Neuronal stem cell (in vitro differentiated cells): ENCODE measurements at regions not wholly inside any gene's neighbourhood (a gene's known extent, or its start where the extent isn't known, plus 50 kb on each side); places are given as distances from the start of the nearest gene placed in this dataset.

ENCODE experiments used
- DNase-seq: peaks from one replicate; pipeline ENCODE4 v3.0.0-alpha.2; 2013; ENCODE audit warnings: low spot score
- H2AFZ ChIP-seq: one replicate; pipeline ENCODE4 v1.6.1; 2013; ENCODE audit warnings: mild to moderate bottlenecking, low read length, inconsistent platforms
- H2AK5ac ChIP-seq: 2 replicates; pipeline ENCODE4 v1.6.1; 2013; ENCODE audit warnings: low read depth, mild to moderate bottlenecking, inconsistent platforms, low read length, moderate library complexity, mixed read lengths
- H2BK120ac ChIP-seq: 2 replicates; pipeline ENCODE4 v1.6.1; 2013; ENCODE audit warnings: low read depth, mild to moderate bottlenecking, inconsistent platforms, low read length, moderate library complexity, mixed read lengths
- H2BK12ac ChIP-seq: one replicate; pipeline ENCODE4 v1.6.1; 2013; ENCODE audit warnings: low read length, inconsistent platforms
- H2BK15ac ChIP-seq: 2 replicates; pipeline ENCODE4 v1.6.1; 2013; ENCODE audit warnings: mild to moderate bottlenecking, low read length, inconsistent platforms, mixed read lengths
- H2BK5ac ChIP-seq: one replicate; pipeline ENCODE4 v1.6.1; 2013; ENCODE audit warnings: inconsistent platforms, mild to moderate bottlenecking, low read length, moderate library complexity
- H3K14ac ChIP-seq: one replicate; pipeline ENCODE4 v1.6.1; 2013; ENCODE audit warnings: low read length, inconsistent platforms
- H3K18ac ChIP-seq: 2 replicates; pipeline ENCODE4 v1.6.1; 2013; ENCODE audit warnings: low read length, inconsistent platforms
- H3K23ac ChIP-seq: 2 replicates; pipeline ENCODE4 v1.6.1; 2013; ENCODE audit warnings: low read depth, mild to moderate bottlenecking, mixed read lengths, low read length, inconsistent platforms; ENCODE audit not compliant: poor library complexity
- H3K27ac ChIP-seq: replicated peaks from 3 replicates; pipeline ENCODE4 v1.5.1; 2013; ENCODE audit warnings: low read length, inconsistent platforms
- H3K27me3 ChIP-seq, 3 experiments: 2 replicates each; pipeline ENCODE4 v1.6.1; 2013; ENCODE audit warnings: low read length in 3 of 3, mild to moderate bottlenecking in 2 of 3, inconsistent platforms in 1 of 3, low read depth in 1 of 3, mixed read lengths in 1 of 3, moderate library complexity in 1 of 3; ENCODE audit not compliant: control insufficient read depth in 3 of 3, insufficient read depth in 3 of 3
- H3K36me3 ChIP-seq, 2 donors: replicated peaks in 1 of 2; 2 replicates each; pipeline ENCODE4 v1.6.1; 2013; ENCODE audit warnings: low read length in 2 of 2; ENCODE audit not compliant: control insufficient read depth in 2 of 2, insufficient read depth in 2 of 2
- H3K4ac ChIP-seq: 2 replicates; pipeline ENCODE4 v1.6.1; 2013; ENCODE audit warnings: inconsistent platforms, mild to moderate bottlenecking, low read length, moderate library complexity
- H3K4me1 ChIP-seq, 2 donors: 1 replicate in 1 of 2; 2 replicates in 1 of 2; pipeline ENCODE4 v1.6.1; 2013; ENCODE audit warnings: low read length in 2 of 2, low read depth in 1 of 2; ENCODE audit not compliant: control insufficient read depth in 2 of 2, insufficient read depth in 1 of 2
- H3K4me2 ChIP-seq: one replicate; pipeline ENCODE4 v1.6.1; 2013; ENCODE audit warnings: mild to moderate bottlenecking, low read length, inconsistent platforms; ENCODE audit not compliant: insufficient read depth, poor library complexity, severe bottlenecking
- H3K4me3 ChIP-seq, 2 donors: 2 replicates each; pipeline ENCODE4 v1.5.1; 2013; ENCODE audit warnings: low read length in 2 of 2, mild to moderate bottlenecking in 2 of 2, inconsistent platforms in 1 of 2, moderate library complexity in 1 of 2
- H3K79me1 ChIP-seq: one replicate; pipeline ENCODE4 v1.6.1; 2013; ENCODE audit warnings: low read depth, mild to moderate bottlenecking, inconsistent platforms, low read length, moderate library complexity
- H3K9ac ChIP-seq: one replicate; pipeline ENCODE4 v1.6.1; 2013; ENCODE audit warnings: mild to moderate bottlenecking, low read depth, low read length, inconsistent platforms; ENCODE audit not compliant: poor library complexity
- H3K9me3 ChIP-seq, 2 donors: replicated peaks in 1 of 2; 2 replicates each; pipeline versions ENCODE3 to v1.6.1; 2013; ENCODE audit warnings: low read length in 2 of 2, mild to moderate bottlenecking in 2 of 2, inconsistent platforms in 1 of 2, low read depth in 1 of 2, mixed read lengths in 1 of 2, moderate library complexity in 1 of 2; ENCODE audit not compliant: control insufficient read depth in 2 of 2, insufficient read depth in 1 of 2
- H4K8ac ChIP-seq: one replicate; pipeline ENCODE4 v1.6.1; 2013; ENCODE audit warnings: low read depth, mild to moderate bottlenecking, inconsistent platforms, low read length, moderate library complexity
- H4K91ac ChIP-seq: one replicate; pipeline ENCODE4 v1.6.1; 2013; ENCODE audit warnings: low read length, low read depth, mild to moderate bottlenecking, inconsistent platforms; ENCODE audit not compliant: poor library complexity
- WGBS, 2 donors: extraction: QIAGEN DNeasy Blood & Tissue Kit; methylation state at CpG; one replicate each; pipeline ENCODE4 v1.1.7; 2013; ENCODE audit warnings: missing lambda C conversion rate in 2 of 2, mixed read lengths in 1 of 2; ENCODE audit not compliant: insufficient read length in 2 of 2, insufficient replicate concordance in 1 of 2; ENCODE audit errors: extremely low coverage in 2 of 2; 5-methylcytosine and 5-hydroxymethylcytosine counted together

DNA sequence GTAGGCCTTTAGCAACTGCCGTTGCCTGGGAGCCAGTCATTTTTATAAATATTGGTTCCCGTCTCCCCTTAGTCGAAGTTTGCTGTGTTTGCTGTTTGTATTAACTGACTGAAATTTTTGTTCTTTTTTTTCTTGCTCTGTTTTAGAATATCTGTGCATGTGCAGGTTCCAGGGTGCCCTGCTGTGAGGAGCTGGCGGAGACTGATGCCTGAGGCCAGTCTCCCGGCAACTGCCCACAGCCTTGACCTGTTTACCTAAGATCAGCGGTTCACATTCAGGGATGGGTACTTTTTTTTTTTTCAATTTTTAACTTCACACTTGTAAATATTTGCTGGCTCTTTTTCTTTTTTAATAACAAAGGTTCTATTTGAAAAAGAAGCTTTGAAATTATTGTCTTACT is 262.6 kb upstream of the ADAMTS16 start:
- WGBS, 2 donors: no CpG with 5 or more reads among the region's 6 CpGs
- no peak overlapping the region for H3K9ac ChIP-seq
- no peak for DNase-seq

DNA sequence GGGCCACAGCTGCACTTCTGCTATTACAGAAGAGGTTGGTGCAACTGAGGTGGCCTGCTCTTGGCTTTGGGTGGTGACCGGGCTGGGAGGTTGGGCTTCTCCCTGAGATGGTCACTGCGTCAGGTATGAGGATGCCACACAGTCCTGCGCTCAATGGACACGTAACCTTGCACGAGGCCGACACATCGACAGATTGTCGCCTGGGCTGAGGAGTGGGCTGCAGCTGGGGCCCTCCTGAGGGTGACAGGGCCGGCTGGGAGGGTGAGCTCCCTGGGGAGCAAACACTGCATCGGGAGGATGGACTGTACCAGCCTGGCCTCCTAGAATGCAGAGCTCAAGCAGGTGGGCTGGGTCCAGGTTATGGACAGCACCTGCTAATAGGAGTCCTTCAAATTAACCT is 261.1 kb upstream of the ADAMTS16 start:
- Histone ChIP-seq H2BK15ac (peak overlapping the region; percentile 19), H3K4me2 (no peak overlapping the region), H2BK12ac (peak overlapping the region; percentile 8), H3K18ac (no peak overlapping the region), H2AK5ac (no peak overlapping the region), H3K9me3 (no peaks in the 10 kb centered on the region), H3K4me1 (peaks cover 0 to 9% of the 10 kb centered on the region in 2 donors), H3K4me3 (no peak overlapping the region), H2BK120ac (no peak overlapping the region), H3K9ac (peak overlapping the region; percentile 44), H3K27ac (no peak overlapping the region), H3K4ac (no peak overlapping the region), H3K14ac (no peak overlapping the region), H3K27me3 (no peaks in the 10 kb centered on the region), H2BK5ac (no peak overlapping the region), H3K23ac (no peak overlapping the region), H2AFZ (no peak overlapping the region), H3K79me1 (no peaks in the 10 kb centered on the region), H4K91ac (no peak overlapping the region), H3K36me3 (no peaks in the 10 kb centered on the region), H4K8ac (no peak overlapping the region)
- no CpG with 5 or more reads among the region's 10 CpGs for WGBS, 2 donors
- DNase-seq: no peak

More for the DNA sequence above, 262.6 kb upstream of the ADAMTS16 start:
- Histone ChIP-seq H3K18ac (no peak overlapping the region), H3K4me3 (no peak overlapping the region), H2BK120ac (no peak overlapping the region), H3K79me1 (no peaks in the 10 kb centered on the region), H2BK5ac (no peak overlapping the region), H2AK5ac (no peak overlapping the region), H3K4me2 (no peak overlapping the region), H3K9me3 (no peaks in the 10 kb centered on the region), H2BK15ac (no peak overlapping the region), H2AFZ (no peak overlapping the region), H3K27ac (no peak overlapping the region), H3K36me3 (no peaks in the 10 kb centered on the region), H3K4ac (no peak overlapping the region), H3K14ac (no peak overlapping the region), H3K4me1 (peaks cover 0 to 9% of the 10 kb centered on the region in 2 donors), H4K91ac (no peak overlapping the region), H2BK12ac (no peak overlapping the region), H4K8ac (no peak overlapping the region), H3K27me3 (no peaks in the 10 kb centered on the region), H3K23ac (no peak overlapping the region)

DNA sequence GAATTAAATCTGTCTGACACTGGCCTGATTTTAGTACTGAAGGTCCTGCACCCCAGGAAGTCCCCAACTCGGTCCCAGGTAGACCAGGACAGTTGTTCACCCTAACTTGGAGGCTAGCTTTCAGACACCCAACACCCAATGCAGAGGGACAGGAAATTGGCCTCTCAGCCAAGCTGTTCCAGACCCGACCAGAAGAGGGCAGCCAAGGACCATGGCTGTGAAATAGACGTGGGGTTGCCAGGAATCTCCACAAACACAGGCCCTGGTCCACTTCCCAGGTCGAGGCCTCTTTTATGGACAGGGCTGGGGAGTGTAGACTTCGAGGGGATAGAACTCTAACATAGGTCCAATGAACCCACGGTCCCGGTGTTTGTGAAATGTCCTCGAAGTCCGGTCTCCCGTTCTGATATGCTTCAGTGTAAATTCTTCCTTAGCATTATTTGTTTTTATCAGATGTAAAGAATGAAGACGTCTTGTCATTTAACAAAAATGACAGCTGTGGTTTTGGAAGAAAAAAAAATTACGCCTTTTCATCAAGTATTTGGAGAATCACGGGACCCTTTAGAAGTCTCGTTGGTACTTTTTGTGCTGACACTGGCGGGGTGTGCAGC is 260.3 kb upstream of the ADAMTS16 start:
- Histone ChIP-seq H3K27me3 (no peaks in the 10 kb centered on the region), H2BK5ac (no peak overlapping the region), H3K4me2 (no peak overlapping the region), H2BK120ac (no peak overlapping the region), H3K9ac (no peak overlapping the region), H2AFZ (no peak overlapping the region), H3K23ac (no peak overlapping the region), H3K18ac (no peak overlapping the region), H4K8ac (no peak overlapping the region), H3K14ac (no peak overlapping the region), H3K4ac (no peak overlapping the region), H3K9me3 (no peaks in the 10 kb centered on the region), H3K36me3 (no peaks in the 10 kb centered on the region), H3K4me3 (no peak overlapping the region), H2AK5ac (no peak overlapping the region), H3K27ac (no peak overlapping the region), H3K79me1 (no peaks in the 10 kb centered on the region), H2BK15ac (no peak overlapping the region), H3K4me1 (peaks cover 0 to 9% of the 10 kb centered on the region in 2 donors), H2BK12ac (no peak overlapping the region), H4K91ac (no peak overlapping the region)
- peak; percentile 77 for DNase-seq
- WGBS, 2 donors: no CpG with 5 or more reads among the region's 15 CpGs

DNA sequence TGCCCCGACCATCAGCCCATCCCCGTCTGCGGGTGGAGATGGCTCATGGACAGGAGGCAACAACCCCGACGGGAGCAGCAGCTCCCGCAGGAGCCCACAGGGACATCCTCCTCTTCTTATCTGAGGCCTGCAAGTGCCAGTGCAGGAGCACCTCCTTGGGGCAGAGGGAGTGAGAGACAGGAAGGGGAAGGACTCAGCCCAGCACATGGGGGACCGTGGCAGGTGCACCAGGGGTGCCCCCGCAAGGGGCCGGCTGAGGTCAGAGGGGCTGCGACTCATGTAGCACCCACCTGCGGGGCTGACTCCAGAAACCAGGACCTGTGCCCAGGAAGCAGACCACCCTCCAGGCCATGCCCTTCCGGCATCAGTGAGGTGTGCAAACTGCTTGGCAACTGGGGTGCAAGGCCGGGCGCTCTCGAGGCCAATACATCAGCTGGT is 259.8 kb upstream of the ADAMTS16 start:
- Histone ChIP-seq H2BK120ac (no peak overlapping the region), H3K36me3 (no peaks in the 10 kb centered on the region)

More for the DNA sequence above, 259.8 kb upstream of the ADAMTS16 start:
- no peak for DNase-seq
- Histone ChIP-seq H3K79me1 (no peaks in the 10 kb centered on the region), H4K8ac (no peak overlapping the region), H3K4me3 (no peak overlapping the region), H2BK15ac (no peak overlapping the region), H2BK12ac (no peak overlapping the region), H3K9ac (no peak overlapping the region), H3K18ac (peak overlapping the region; percentile 54), H4K91ac (no peak overlapping the region), H3K9me3 (no peaks in the 10 kb centered on the region), H2AK5ac (no peak overlapping the region), H3K27me3 (no peaks in the 10 kb centered on the region), H2AFZ (no peak overlapping the region), H2BK5ac (no peak overlapping the region), H3K4me1 (peaks cover 0 to 9% of the 10 kb centered on the region in 2 donors), H3K14ac (no peak overlapping the region), H3K4ac (no peak overlapping the region), H3K27ac (no peak overlapping the region), H3K4me2 (no peak overlapping the region), H3K23ac (no peak overlapping the region)
- no CpG with 5 or more reads among the region's 15 CpGs for WGBS, 2 donors
